WTC11 (cell line): ENCODE measurements at regions not wholly inside any gene's neighbourhood (a gene's known extent, or its start where the extent isn't known, plus 50 kb on each side); places are given as distances from the start of the nearest gene placed in this dataset.

Source experiments
- ATAC-seq: fragments of 200-7000 bp; cut with Tn5 transposase; 2 replicates; pipeline ENCODE4 v1.10.0; 2021; ENCODE audit warnings: mild to moderate bottlenecking, moderate library complexity
- CTCF ChIA-PET: fragments of 300-600 bp; sonication (Branson Sonifier 250); formaldehyde crosslinking; loops from one replicate; lab custom pipeline; 2021; ENCODE audit warnings: antibody characterized with exemption; lab: Charles Lee
- POLR2A ChIA-PET: fragments of 350-600 bp; sonication (Branson Sonifier 250); formaldehyde crosslinking; loops from one replicate; lab custom pipeline; 2021; ENCODE audit warnings: antibody characterized with exemption; lab: Charles Lee
- DNase-seq: peaks from one replicate; pipeline ENCODE4 v3.0.0; 2021; ENCODE audit warnings: low spot score
- H3K27ac Mint-ChIP-seq: 2 replicates; pipeline ENCODE4 v1.8.0; 2021; ENCODE audit warnings: mixed read lengths
- H3K27me3 Mint-ChIP-seq: 2 replicates; pipeline ENCODE4 v1.8.0; 2021; ENCODE audit warnings: low read depth, mild to moderate bottlenecking, moderate library complexity, mixed read lengths
- H3K36me3 Mint-ChIP-seq: 2 replicates; pipeline ENCODE4 v1.8.0; 2021; ENCODE audit warnings: mixed read lengths
- H3K4me1 Mint-ChIP-seq: 2 replicates; pipeline ENCODE4 v1.8.0; 2022; ENCODE audit warnings: mixed read lengths
- H3K4me3 Mint-ChIP-seq: 2 replicates; pipeline ENCODE4 v1.8.0; 2021; ENCODE audit warnings: mild to moderate bottlenecking, moderate library complexity, mixed read lengths
- H3K9me3 Mint-ChIP-seq: 2 replicates; pipeline ENCODE4 v1.8.0; 2021; ENCODE audit warnings: mixed read lengths
- CBFB ChIP-seq: sonication (generic); formaldehyde crosslinking; IDR thresholded peaks from 2 replicates; pipeline ENCODE4 v1.8.1; 2022; ENCODE audit warnings: mild to moderate bottlenecking, low read depth, missing genetic modification reagents
- EMX1 ChIP-seq: fragments of 250-450 bp; sonication (Bioruptor Pico); IDR thresholded peaks from 2 replicates; pipeline ENCODE4 v1.8.0; 2021; ENCODE audit warnings: mild to moderate bottlenecking
- FOXK1 ChIP-seq: sonication (generic); formaldehyde crosslinking; IDR thresholded peaks from 2 replicates; pipeline ENCODE4 v1.8.0; 2022; ENCODE audit warnings: mild to moderate bottlenecking, moderate library complexity, missing genetic modification reagents
- JUN ChIP-seq: sonication (generic); formaldehyde crosslinking; IDR thresholded peaks from 2 replicates; pipeline ENCODE4 v1.8.0; 2023; ENCODE audit warnings: mild to moderate bottlenecking, missing genetic modification reagents
- NFYB ChIP-seq: sonication (generic); formaldehyde crosslinking; conservative IDR thresholded peaks from 2 replicates; pipeline ENCODE4 v1.8.0; 2022; ENCODE audit warnings: low read depth, missing genetic modification reagents
- TCF7 ChIP-seq: sonication (generic); formaldehyde crosslinking; IDR thresholded peaks from 2 replicates; pipeline ENCODE4 v1.8.0; 2022; ENCODE audit warnings: mild to moderate bottlenecking, low read depth, missing genetic modification reagents, moderate library complexity
- TP53 ChIP-seq: sonication (generic); formaldehyde crosslinking; IDR thresholded peaks from 2 replicates; pipeline ENCODE4 v1.8.1; 2023; ENCODE audit warnings: mild to moderate bottlenecking, missing genetic modification reagents
- ZBTB21 ChIP-seq: sonication (generic); formaldehyde crosslinking; IDR thresholded peaks from 2 replicates; pipeline ENCODE4 v1.8.1; 2023; ENCODE audit warnings: mild to moderate bottlenecking, missing genetic modification reagents, borderline replicate concordance
- ZNF396 ChIP-seq: fragments of 250-450 bp; sonication (Bioruptor Pico); IDR thresholded peaks from 2 replicates; pipeline ENCODE4 v1.8.0; 2021; ENCODE audit warnings: mild to moderate bottlenecking, moderate library complexity, borderline replicate concordance
- ZNF416 ChIP-seq: fragments of 250-450 bp; sonication (Bioruptor Pico); IDR thresholded peaks from 2 replicates; pipeline ENCODE4 v1.9.0; 2021; ENCODE audit warnings: mild to moderate bottlenecking, inconsistent platforms
- TF ChIP-seq, protein P1 (sequence below): sonication (generic); formaldehyde crosslinking; IDR thresholded peaks from 2 replicates; pipeline ENCODE4 v1.8.0; 2022; ENCODE audit warnings: mild to moderate bottlenecking, missing genetic modification reagents
- TF ChIP-seq, protein P2 (sequence below): fragments of 250-450 bp; sonication (Bioruptor Pico); IDR thresholded peaks from 2 replicates; pipeline ENCODE4 v1.8.0; 2021; ENCODE audit warnings: mild to moderate bottlenecking
- TF ChIP-seq, protein P3 (sequence below): sonication (generic); formaldehyde crosslinking; IDR thresholded peaks from 2 replicates; pipeline ENCODE4 v1.8.1; 2022; ENCODE audit warnings: mild to moderate bottlenecking, moderate library complexity, missing genetic modification reagents
- TF ChIP-seq, protein P4 (sequence below): sonication (generic); formaldehyde crosslinking; IDR thresholded peaks from 2 replicates; pipeline ENCODE4 v1.8.0; 2022; ENCODE audit warnings: missing genetic modification reagents
- TF ChIP-seq, protein P5 (sequence below): sonication (generic); formaldehyde crosslinking; IDR thresholded peaks from 2 replicates; pipeline ENCODE4 v1.8.1; 2023; ENCODE audit warnings: mild to moderate bottlenecking, missing genetic modification reagents, borderline replicate concordance
- TF ChIP-seq, protein P6 (sequence below): sonication (generic); formaldehyde crosslinking; IDR thresholded peaks from 2 replicates; pipeline ENCODE4 v1.8.1; 2022; ENCODE audit warnings: low read depth, missing genetic modification reagents, borderline replicate concordance

DNA sequence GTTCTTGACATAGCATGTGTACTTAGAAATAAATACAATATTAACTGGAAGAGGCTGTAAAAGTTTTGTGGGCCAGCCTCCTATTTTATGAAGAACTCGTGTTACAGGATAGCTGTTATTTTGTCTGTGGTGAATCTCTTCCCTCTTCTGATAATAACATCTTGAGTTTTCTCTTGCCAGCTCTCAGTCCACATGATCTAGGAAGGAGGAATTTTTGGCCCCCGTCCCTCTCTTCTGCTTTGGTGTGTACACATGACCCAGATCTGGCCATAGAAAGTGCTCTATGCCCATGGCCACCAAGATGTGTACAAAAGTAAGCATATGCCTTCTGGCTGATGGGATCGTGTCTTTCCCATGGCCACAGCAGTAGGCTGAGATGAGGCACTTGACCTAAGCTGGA is 108.0 kb upstream of the LEF1 start (continued):
- TF ChIP-seq, protein P1, sequence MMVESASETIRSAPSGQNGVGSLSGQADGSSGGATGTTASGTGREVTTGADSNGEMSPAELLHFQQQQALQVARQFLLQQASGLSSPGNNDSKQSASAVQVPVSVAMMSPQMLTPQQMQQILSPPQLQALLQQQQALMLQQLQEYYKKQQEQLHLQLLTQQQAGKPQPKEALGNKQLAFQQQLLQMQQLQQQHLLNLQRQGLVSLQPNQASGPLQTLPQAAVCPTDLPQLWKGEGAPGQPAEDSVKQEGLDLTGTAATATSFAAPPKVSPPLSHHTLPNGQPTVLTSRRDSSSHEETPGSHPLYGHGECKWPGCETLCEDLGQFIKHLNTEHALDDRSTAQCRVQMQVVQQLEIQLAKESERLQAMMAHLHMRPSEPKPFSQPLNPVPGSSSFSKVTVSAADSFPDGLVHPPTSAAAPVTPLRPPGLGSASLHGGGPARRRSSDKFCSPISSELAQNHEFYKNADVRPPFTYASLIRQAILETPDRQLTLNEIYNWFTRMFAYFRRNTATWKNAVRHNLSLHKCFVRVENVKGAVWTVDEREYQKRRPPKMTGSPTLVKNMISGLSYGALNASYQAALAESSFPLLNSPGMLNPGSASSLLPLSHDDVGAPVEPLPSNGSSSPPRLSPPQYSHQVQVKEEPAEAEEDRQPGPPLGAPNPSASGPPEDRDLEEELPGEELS = no peak
- TF ChIP-seq, protein P2, sequence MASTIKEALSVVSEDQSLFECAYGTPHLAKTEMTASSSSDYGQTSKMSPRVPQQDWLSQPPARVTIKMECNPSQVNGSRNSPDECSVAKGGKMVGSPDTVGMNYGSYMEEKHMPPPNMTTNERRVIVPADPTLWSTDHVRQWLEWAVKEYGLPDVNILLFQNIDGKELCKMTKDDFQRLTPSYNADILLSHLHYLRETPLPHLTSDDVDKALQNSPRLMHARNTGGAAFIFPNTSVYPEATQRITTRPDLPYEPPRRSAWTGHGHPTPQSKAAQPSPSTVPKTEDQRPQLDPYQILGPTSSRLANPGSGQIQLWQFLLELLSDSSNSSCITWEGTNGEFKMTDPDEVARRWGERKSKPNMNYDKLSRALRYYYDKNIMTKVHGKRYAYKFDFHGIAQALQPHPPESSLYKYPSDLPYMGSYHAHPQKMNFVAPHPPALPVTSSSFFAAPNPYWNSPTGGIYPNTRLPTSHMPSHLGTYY (CRISPR knock-in tag) = no peak
- TF ChIP-seq EMX1 (CRISPR knock-in tag) = no peak
- TF ChIP-seq TP53 (CRISPR knock-in tag) = no peak
- no peak for TF ChIP-seq ZNF416 (CRISPR knock-in tag)
- no peak for TF ChIP-seq JUN (CRISPR knock-in tag)
- no peak for TF ChIP-seq CBFB (CRISPR knock-in tag)
- TF ChIP-seq ZBTB21 (CRISPR knock-in tag) = no peak
- TF ChIP-seq FOXK1 (CRISPR knock-in tag) = no peak

DNA sequence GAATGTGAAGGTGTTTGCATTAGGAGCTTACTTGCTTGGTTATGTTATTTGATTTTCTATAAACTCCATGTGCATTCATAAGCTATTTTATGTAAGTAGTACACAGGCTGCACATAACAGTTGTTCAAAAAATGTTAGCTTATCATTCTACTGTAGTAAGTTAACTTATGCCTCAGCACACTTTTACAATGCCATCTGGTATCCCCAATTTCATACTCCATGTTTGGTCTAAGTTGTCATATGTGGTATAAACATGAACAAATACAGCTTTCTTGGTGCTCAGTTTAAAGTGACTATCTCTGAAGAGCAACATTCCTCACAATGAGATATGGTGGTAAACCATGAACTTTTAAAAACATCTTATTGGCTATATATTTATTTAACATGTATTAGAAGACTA is 104.3 kb upstream of the LEF1 start:
- H3K36me3 Mint-ChIP-seq = no peaks in the 10 kb centered on the region
- ATAC-seq (no peak), DNase-seq (no peak)
- 0 out of 2 replicates have a peak, but pooled peaks cover 4% of the 10 kb centered on the region for H3K4me1 Mint-ChIP-seq
- H3K27ac Mint-ChIP-seq = no peak overlapping the region
- H3K27me3 Mint-ChIP-seq = no peaks in the 10 kb centered on the region
- CTCF ChIA-PET = no interaction called here
- TF ChIP-seq, protein P3, sequence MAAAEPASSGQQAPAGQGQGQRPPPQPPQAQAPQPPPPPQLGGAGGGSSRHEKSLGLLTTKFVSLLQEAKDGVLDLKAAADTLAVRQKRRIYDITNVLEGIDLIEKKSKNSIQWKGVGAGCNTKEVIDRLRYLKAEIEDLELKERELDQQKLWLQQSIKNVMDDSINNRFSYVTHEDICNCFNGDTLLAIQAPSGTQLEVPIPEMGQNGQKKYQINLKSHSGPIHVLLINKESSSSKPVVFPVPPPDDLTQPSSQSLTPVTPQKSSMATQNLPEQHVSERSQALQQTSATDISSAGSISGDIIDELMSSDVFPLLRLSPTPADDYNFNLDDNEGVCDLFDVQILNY (CRISPR knock-in tag) = no peak
- TF ChIP-seq ZBTB21 (CRISPR knock-in tag) = no peak
- TF ChIP-seq, protein P4, sequence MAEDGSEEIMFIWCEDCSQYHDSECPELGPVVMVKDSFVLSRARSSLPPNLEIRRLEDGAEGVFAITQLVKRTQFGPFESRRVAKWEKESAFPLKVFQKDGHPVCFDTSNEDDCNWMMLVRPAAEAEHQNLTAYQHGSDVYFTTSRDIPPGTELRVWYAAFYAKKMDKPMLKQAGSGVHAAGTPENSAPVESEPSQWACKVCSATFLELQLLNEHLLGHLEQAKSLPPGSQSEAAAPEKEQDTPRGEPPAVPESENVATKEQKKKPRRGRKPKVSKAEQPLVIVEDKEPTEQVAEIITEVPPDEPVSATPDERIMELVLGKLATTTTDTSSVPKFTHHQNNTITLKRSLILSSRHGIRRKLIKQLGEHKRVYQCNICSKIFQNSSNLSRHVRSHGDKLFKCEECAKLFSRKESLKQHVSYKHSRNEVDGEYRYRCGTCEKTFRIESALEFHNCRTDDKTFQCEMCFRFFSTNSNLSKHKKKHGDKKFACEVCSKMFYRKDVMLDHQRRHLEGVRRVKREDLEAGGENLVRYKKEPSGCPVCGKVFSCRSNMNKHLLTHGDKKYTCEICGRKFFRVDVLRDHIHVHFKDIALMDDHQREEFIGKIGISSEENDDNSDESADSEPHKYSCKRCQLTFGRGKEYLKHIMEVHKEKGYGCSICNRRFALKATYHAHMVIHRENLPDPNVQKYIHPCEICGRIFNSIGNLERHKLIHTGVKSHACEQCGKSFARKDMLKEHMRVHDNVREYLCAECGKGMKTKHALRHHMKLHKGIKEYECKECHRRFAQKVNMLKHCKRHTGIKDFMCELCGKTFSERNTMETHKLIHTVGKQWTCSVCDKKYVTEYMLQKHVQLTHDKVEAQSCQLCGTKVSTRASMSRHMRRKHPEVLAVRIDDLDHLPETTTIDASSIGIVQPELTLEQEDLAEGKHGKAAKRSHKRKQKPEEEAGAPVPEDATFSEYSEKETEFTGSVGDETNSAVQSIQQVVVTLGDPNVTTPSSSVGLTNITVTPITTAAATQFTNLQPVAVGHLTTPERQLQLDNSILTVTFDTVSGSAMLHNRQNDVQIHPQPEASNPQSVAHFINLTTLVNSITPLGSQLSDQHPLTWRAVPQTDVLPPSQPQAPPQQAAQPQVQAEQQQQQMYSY (CRISPR knock-in tag) = no peak
- TF ChIP-seq TCF7 (CRISPR knock-in tag) = no peak
- TF ChIP-seq NFYB (CRISPR knock-in tag) = no peak
- TF ChIP-seq, protein P5, sequence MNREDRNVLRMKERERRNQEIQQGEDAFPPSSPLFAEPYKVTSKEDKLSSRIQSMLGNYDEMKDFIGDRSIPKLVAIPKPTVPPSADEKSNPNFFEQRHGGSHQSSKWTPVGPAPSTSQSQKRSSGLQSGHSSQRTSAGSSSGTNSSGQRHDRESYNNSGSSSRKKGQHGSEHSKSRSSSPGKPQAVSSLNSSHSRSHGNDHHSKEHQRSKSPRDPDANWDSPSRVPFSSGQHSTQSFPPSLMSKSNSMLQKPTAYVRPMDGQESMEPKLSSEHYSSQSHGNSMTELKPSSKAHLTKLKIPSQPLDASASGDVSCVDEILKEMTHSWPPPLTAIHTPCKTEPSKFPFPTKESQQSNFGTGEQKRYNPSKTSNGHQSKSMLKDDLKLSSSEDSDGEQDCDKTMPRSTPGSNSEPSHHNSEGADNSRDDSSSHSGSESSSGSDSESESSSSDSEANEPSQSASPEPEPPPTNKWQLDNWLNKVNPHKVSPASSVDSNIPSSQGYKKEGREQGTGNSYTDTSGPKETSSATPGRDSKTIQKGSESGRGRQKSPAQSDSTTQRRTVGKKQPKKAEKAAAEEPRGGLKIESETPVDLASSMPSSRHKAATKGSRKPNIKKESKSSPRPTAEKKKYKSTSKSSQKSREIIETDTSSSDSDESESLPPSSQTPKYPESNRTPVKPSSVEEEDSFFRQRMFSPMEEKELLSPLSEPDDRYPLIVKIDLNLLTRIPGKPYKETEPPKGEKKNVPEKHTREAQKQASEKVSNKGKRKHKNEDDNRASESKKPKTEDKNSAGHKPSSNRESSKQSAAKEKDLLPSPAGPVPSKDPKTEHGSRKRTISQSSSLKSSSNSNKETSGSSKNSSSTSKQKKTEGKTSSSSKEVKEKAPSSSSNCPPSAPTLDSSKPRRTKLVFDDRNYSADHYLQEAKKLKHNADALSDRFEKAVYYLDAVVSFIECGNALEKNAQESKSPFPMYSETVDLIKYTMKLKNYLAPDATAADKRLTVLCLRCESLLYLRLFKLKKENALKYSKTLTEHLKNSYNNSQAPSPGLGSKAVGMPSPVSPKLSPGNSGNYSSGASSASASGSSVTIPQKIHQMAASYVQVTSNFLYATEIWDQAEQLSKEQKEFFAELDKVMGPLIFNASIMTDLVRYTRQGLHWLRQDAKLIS (CRISPR knock-in tag) = no peak
- TF ChIP-seq, protein P6, sequence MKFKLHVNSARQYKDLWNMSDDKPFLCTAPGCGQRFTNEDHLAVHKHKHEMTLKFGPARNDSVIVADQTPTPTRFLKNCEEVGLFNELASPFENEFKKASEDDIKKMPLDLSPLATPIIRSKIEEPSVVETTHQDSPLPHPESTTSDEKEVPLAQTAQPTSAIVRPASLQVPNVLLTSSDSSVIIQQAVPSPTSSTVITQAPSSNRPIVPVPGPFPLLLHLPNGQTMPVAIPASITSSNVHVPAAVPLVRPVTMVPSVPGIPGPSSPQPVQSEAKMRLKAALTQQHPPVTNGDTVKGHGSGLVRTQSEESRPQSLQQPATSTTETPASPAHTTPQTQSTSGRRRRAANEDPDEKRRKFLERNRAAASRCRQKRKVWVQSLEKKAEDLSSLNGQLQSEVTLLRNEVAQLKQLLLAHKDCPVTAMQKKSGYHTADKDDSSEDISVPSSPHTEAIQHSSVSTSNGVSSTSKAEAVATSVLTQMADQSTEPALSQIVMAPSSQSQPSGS = no peak
- TF ChIP-seq ZNF396 (CRISPR knock-in tag) = no peak
- H3K9me3 Mint-ChIP-seq = no peaks in the 10 kb centered on the region; the same call in 1 of the 2 replicates
- no peak overlapping the region for H3K4me3 Mint-ChIP-seq
- POLR2A ChIA-PET = no interaction called here
